Activated T-helper 1 cell treated with Interleukin-2 at 50 U/mL for 16 hours (primary cell): ENCODE measurements at regions not wholly inside any gene's neighbourhood (a gene's known extent, or its start where the extent isn't known, plus 50 kb on each side); places are given as distances from the start of the nearest gene placed in this dataset.

Source experiments
- DNase-seq: peaks from one replicate; pipeline ENCODE4 v3.0.0-alpha.2; 2020; ENCODE audit warnings: low read depth

DNA sequence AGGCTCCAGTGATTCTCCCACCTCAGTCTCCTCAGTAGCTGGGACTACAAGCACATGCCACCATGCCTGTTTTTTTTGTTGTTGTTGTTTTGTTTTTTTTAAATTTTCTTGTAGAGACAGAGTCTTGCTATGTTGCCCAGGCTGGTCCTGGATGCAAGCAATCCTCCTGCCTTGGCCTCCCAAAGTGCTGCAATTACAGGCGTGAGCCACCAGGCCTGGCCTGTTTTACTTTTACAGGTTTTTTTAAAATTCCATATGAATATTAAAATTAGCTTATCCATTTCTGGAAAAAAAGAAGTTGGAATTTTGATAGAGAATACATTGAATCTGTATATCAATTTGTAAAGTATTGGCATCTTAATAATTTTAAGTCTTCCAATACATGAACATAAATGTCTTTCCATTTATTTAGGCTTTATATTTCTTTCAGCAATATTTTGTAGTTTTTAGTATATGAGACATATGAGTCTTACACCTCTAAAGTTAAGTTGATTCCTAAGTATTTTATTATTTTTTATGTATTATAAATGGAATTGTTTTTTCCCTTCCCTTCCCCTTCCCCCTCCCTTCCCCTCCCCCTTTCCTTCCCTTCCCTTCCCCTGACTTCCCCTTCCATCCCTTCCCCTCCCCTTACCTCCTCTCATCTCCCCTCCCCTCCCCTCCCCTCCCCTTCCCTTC lies 323.5 kb upstream of the SALL1 start:
- no peak for DNase-seq

- DNase-seq = no peak
These were observed 322.0 kb upstream of the SALL1 start for GRCh38 chr16:51473091-51473490.

GRCh38 chr16:51470492-51470891 lies 319.4 kb upstream of the SALL1 start:
- no peak for DNase-seq

- DNase-seq = no peak
These were observed 313.9 kb upstream of the SALL1 start for GRCh38 chr16:51464996-51465395.

GRCh38 chr16:51461255-51461654 lies 310.2 kb upstream of the SALL1 start:
- DNase-seq = no peak

- DNase-seq = no peak
These were observed 307.5 kb upstream of the SALL1 start for GRCh38 chr16:51458356-51459140.

DNA sequence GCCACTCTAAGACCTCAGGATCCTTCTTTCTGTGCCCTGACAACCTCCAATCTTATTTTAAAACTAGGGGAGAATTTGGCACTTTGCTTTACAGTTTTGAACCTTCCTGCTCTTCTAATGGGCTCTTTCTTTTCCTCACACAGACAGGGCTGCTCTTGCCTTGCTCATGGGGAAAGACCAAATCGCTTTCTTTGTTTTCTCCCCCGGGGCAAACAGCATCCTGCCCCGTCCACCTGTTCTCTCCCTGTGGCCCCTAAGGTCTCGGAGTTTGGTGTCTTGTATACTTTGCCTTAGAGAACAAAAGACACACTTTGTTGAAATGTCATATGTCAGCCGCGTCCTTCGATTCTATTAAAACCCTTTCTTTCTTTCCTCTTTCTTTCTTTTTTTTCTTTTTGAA lies 306.7 kb upstream of the SALL1 start:
- DNase-seq = no peak

- no peak for DNase-seq
These were observed 304.3 kb upstream of the SALL1 start for GRCh38 chr16:51455398-51455797.

GRCh38 chr16:51453251-51453650 lies 302.2 kb upstream of the SALL1 start:
- no peak for DNase-seq

DNA sequence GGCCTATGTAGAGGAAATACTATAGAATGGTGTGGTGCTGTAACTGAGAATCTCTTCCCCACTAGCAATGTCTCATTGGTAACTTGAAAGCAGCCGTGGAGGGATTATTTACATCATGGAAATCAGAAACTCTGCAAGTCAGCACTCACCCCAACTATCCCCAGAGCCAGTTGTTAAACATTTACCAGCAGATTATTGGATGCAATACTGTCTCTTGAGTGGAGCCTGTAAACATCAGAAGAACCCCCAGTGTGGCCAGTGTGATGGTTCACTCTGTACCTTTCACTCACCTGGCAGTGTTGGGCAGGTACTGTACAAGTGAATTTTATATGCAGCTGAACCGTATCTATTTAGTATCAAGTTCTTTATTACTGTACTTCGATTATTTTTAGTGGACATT lies 299.8 kb upstream of the SALL1 start:
- DNase-seq = no peak

- DNase-seq = no peak
These were observed 299.3 kb upstream of the SALL1 start for GRCh38 chr16:51450376-51450775.

- DNase-seq = no peak
These were observed 298.4 kb upstream of the SALL1 start for GRCh38 chr16:51449441-51449840.

DNA sequence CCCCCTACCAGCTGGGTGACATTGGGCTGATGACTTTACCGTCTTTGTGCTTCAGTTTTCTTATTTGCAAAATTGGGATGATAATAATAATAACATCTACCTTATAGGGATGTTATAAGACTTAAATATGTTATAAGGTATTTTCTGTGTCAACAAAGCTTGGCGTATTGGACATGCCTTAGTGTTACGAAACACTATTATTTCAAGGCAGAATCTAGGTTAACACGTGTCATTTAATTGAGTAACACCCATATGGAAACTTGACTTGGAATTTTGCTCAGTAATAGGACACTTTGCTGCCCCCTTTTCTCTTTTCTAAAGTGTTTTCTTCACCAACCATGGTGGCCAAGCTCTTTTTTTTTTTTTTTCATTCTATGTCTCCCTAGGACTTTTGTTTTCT lies 294.2 kb upstream of the SALL1 start:
- DNase-seq = no peak

DNA sequence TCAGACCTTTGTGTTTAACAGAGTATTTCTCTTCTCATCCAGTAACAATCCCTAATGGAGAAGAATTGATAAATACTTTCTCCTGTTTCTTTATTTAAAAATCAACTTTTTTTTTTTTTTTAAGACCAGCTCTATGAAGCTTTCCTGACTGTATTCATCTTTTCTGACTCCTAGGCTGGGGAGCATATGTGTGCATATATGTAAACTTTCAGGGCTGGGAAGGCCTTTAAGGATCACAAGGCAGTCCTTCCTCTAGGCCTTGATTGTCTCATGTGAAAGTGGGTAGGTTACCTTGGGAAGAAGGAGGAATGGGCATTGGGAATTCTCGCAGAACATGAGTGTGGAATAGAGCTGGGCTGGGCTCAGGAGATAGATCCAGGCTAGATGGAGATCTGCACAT lies 292.9 kb upstream of the SALL1 start:
- no peak for DNase-seq

- no peak for DNase-seq
These were observed 291.2 kb upstream of the SALL1 start for GRCh38 chr16:51442141-51442870.

GRCh38 chr16:51440131-51440889 lies 289.2 kb upstream of the SALL1 start:
- no peak for DNase-seq

DNA sequence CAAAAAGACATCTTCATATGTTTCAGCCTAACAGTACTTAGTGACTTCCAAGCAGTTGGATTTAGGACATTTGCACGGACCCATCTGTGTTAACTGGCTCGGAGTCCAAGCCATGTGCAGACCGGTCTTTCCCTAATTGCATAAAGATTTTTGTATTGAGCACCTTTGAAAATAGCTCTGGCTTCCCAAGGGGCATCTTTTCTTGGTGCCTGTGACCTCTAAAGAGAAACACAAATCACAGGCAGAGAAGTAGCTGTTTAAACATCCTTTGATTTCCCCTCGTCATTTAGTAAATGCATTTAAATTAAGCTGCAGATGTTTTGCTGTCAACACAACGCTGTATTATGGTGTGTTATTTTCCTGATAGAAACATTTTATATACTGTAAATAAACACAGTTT lies 288.2 kb upstream of the SALL1 start:
- no peak for DNase-seq

DNA sequence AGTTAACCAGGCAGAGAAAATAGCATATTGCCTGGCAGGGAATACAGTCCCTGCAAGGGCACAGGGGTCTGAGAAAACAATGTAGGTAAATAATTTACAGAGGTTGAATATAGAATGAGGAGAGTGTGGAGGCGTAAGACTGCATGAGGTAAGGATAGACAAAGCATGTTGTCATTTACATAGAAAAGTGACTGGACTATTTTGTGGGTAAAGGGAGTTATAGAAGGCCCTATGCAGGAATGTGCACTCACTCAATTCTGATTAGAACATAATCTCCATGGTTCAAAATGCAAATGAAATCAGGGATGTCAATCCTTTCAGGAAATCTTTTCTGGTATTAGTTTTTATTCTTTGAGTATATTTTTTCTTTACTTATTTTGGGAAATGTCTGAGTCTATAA lies 285.7 kb upstream of the SALL1 start:
- no peak for DNase-seq

DNA sequence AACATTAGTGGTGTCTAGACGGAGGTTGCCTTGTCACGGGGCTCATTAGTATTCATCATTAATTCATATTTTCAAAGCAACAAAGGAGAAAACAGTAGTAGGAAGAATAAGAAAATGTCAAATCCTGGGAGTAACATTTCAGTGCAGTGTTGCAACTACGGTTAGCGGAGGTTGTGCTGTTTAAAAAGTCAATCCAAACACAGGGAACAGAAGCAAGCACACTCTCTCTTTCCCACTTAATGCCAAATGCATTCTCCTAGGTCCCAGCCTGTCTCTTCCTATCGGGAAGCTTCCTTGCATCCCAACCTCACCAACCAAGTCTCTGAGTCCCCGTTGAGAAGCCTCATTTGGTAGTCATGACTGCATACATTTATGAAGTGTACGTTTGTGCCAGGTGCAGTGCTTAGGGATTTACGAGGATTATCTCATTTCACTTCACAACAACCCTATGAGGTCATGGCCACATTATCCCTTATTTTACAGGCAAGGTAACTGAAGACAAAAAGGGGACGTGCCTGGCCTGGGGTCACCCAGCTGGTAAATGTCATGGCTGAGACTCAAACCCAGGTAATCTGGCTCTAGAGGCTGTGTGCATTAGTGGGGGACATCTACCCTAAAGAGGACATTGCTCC lies 283.6 kb upstream of the SALL1 start:
- no peak for DNase-seq

- no peak for DNase-seq
These were observed 282.5 kb upstream of the SALL1 start for GRCh38 chr16:51433599-51433998.

- no peak for DNase-seq
These were observed 280.6 kb upstream of the SALL1 start for GRCh38 chr16:51431517-51432241.
